ENCODE measurements at regions not wholly inside any gene's neighbourhood (a gene's known extent, or its start where the extent isn't known, plus 50 kb on each side); places are given as distances from the start of the nearest gene placed in this dataset.

DNA sequence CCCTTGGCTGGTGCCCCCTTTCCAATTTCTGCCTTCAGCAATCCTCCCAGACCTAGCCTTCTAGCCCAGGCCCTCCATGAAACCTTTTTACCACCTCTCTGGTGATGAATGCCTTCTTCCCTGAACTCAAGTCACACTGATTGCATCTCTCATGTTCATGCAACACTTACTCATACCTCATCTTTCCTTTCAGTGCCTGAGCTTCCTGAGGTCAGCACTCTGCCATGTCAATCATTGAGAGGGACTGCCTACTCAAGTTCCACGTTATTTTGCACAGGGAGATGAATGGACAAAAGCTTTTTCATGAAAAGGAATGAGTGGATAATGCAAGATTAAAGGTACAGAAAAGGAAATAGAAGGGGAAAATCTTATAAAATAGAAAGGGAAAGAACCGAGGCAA, 60.1 kb upstream of the PLEKHG1 start:
- DNase-seq, result no peak

DNA sequence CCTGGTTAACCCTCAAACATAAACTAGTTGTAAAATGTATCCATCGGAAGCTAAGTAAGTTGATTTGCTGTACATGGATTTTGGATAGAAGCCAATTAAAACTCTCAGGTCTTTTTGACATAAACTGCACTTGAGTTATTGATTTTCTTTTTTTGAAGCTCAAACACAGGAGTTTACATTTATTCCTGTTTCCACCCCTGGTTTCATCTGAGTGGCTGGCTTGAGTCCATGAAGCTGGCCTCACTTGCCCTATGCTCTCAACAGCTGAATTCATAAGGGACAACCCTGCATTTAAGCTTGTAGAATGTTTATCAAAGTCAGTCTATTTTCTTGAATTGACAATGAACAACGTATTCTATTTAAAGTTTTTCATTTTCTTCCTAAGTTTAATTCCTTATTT, 58.1 kb upstream of the PLEKHG1 start:
- DNase-seq, result peak; percentile 58

DNA sequence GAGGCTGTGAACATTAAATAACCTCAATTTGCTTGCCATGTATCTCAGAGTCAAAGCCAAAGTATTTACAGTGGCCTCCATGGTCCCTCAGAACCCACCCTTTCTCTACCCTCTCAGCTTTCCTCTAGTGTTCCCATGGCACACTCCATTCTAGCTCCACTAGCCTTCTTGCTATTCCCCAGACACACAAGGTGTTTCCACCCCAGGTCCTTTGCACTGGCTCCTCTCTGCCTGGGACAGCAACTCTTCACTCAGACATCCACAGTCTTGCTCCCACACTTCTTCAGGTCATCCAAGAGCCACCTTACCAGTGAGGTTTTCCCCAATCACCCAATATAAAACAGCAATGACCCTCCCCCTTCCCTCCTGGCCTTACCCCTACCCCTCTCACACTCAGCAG, 56.5 kb upstream of the PLEKHG1 start:
- DNase-seq, result no peak

DNA sequence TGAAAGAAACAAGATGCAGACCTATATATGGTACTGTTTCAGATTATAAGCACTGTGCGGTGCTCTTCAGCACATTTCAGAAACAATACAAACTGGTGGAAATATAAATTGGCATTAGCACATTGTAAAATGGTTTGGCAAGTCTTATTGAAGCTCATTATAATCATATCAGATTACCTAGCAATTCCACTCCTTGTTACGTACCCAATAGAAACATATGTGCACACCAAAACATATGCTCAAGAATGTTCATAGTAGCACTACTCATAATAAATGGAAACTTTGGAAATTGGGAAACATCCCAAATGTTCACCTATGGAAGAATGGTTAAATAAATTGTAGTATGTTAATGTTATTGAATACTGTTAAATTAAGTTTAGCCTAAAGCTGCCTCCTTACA, 54.9 kb upstream of the PLEKHG1 start:
- no peak for DNase-seq

- no peak for DNase-seq
Measured at GRCh38 chr6:150546457-150546856, 53.2 kb upstream of the PLEKHG1 start.

- DNase-seq, result peak; percentile 2
Measured at GRCh38 chr6:150547502-150548222, 52.0 kb upstream of the PLEKHG1 start.

- DNase-seq, result peak; percentile 50
Measured at GRCh38 chr6:150548330-150548729, 51.4 kb upstream of the PLEKHG1 start.

DNA sequence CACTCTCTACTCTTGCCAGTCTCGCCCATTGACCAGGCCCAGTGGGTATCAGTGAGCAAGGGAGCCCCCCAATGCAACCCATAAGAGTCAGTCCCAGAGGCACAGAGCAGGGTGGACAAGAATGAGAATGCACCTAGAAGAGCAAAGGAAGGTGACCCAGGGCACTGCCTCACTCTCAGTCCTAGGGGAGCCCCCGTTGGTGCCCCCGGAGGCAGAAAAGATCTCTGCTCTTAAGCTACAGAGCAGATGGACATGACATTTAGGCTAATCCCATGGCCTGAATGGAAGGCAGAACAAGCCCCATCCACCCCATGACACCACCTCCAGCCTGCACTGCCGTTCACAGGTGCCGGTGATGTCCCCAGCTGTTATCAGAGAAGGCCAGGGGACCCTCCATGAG, 50.7 kb upstream of the PLEKHG1 start:
- DNase-seq, result peak; percentile 22

- peak; percentile 37 for DNase-seq
Measured at GRCh38 chr6:150549674-150550101, 50.0 kb upstream of the PLEKHG1 start.

Data from DMS53 (cell line).